ACC112 (cell line): ENCODE measurements at regions not wholly inside any gene's neighbourhood (a gene's known extent, or its start where the extent isn't known, plus 50 kb on each side); places are given as distances from the start of the nearest gene placed in this dataset.

ENCODE experiments used
- H2AFZ ChIP-seq: fragments of 200-600 bp; sonication (generic); one replicate; pipeline ENCODE4 v1.6.0; 2017; ENCODE audit warnings: antibody characterized with exemption, low read length; ENCODE audit not compliant: unreplicated experiment
- H3K27ac ChIP-seq: fragments of 200-600 bp; sonication (generic); 2 replicates; pipeline ENCODE4 v1.5.1; 2014; ENCODE audit warnings: low read depth, mild to moderate bottlenecking, antibody characterized with exemption, low read length, moderate library complexity
- H3K27me3 ChIP-seq: fragments of 200-600 bp; sonication (generic); 2 replicates; pipeline ENCODE4 v1.6.1; 2014; ENCODE audit warnings: mild to moderate bottlenecking, antibody characterized with exemption, low read length, moderate library complexity, mixed read lengths; ENCODE audit not compliant: insufficient read depth
- H3K36me3 ChIP-seq: fragments of 200-600 bp; sonication (generic); 2 replicates; pipeline ENCODE4 v1.6.1; 2016; ENCODE audit warnings: mild to moderate bottlenecking, antibody characterized with exemption, low read length, moderate library complexity, mixed read lengths; ENCODE audit not compliant: insufficient read depth
- H3K4me1 ChIP-seq: fragments of 200-600 bp; sonication (generic); one replicate; pipeline ENCODE4 v1.6.1; 2016; ENCODE audit warnings: low read length, mixed read lengths; ENCODE audit not compliant: insufficient read depth, unreplicated experiment, control insufficient read depth
- H3K4me3 ChIP-seq: fragments of 200-600 bp; sonication (generic); 2 replicates; pipeline ENCODE4 v1.5.1; 2014; ENCODE audit warnings: mild to moderate bottlenecking, low read depth, low read length
- H3K79me2 ChIP-seq: fragments of 200-600 bp; sonication (generic); one replicate; pipeline ENCODE4 v1.6.0; 2016; ENCODE audit warnings: low read length; ENCODE audit not compliant: control insufficient read depth, unreplicated experiment, insufficient read depth

DNA sequence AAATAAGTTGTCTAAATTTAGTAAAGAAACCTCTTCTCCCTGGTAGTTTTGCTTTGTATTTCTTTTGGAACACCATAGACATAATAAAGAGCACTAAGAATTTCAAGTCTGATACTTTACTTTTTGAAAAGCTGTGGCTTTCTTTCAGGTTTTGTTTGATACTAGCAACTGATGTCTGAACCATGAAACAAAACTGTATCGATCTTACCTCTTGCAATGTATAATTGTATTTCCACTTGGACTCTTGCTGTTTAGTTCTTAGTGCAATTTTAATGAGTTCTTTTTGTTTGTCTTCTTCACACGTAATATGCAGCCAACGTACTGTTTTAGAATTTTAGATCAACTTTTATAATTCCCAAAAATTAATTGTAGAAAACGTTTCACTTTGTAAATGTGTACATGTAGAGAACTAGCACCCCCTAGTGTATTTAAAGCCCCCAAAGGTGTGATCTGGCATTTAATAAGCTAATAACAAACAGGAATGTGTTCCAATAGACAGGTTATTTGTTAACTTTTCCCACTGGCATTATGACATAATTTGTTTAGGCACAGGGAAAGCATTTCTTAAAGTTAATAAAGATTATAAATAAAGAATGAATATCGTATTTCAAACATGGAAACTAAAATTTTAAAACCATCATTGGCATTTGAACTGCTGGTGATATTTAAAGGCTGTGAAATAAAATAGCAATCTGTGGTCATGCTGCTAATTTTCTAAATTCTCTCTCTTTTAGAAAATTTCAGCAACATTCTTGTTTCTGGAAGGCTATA lies 289.1 kb upstream of the DNAJC19 start:
- Histone ChIP-seq H3K27me3 (no peaks in the 10 kb centered on the region), H3K4me1 (no peaks in the 10 kb centered on the region), H3K27ac (no peak overlapping the region), H2AFZ (no peak overlapping the region), H3K36me3 (no peaks in the 10 kb centered on the region), H3K79me2 (no peaks in the 10 kb centered on the region), H3K4me3 (no peak overlapping the region; the same call in 1 of the 2 replicates)

DNA sequence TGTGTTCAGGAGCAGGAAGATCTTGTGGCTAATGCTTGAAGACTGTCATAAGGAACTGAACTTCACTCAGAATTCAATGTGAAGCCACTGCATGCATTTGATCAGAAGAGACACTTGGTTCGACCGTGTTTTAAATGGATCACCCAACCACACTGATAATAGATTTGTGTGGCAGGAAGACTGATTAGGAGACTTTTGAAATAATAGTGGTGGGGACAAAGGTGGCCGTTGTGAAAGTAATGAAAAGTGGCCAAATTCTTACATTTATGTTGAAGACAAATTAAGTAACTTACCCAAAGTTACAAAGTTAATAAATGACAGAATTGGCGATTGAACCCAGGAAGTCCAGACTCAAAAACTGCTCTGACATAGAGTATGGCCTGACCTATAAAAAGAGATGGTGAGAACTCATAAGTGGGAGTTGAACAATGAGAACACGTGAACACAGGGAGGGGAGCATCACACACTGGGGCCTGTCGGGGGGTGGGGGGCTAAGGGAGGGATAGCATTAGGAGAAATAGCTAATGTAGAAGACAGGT lies 286.9 kb upstream of the DNAJC19 start:
- no peak overlapping the region for H2AFZ ChIP-seq
- no peaks in the 10 kb centered on the region for H3K4me1 ChIP-seq
- H3K79me2 ChIP-seq, result no peaks in the 10 kb centered on the region
- no peak overlapping the region for H3K4me3 ChIP-seq
- H3K27ac ChIP-seq, result no peak overlapping the region
- no peaks in the 10 kb centered on the region for H3K36me3 ChIP-seq
- H3K27me3 ChIP-seq, result no peaks in the 10 kb centered on the region

DNA sequence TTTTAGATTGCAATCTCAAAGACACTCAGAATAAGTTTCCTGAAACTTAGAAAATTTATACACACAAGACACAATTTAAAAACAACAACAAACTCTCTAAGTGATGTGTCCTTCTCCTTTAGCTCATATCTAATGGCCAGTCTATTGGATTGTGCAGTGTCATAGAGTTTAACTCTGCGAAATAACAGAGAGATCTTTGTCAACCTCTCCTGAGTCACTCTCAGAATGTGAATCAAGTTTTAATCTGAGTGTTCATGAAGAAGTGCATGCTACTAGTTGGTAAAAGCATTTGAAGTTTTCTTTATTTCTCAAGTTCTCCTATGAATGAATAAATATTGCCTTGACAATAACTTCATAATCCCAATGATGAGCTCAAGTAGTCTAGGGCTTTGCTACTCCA lies 284.5 kb upstream of the DNAJC19 start:
- H2AFZ ChIP-seq, result no peak overlapping the region
- no peak overlapping the region for H3K4me3 ChIP-seq
- H3K27me3 ChIP-seq, result no peaks in the 10 kb centered on the region
- no peak overlapping the region for H3K27ac ChIP-seq
- no peaks in the 10 kb centered on the region for H3K4me1 ChIP-seq
- no peaks in the 10 kb centered on the region for H3K36me3 ChIP-seq
- no peaks in the 10 kb centered on the region for H3K79me2 ChIP-seq

DNA sequence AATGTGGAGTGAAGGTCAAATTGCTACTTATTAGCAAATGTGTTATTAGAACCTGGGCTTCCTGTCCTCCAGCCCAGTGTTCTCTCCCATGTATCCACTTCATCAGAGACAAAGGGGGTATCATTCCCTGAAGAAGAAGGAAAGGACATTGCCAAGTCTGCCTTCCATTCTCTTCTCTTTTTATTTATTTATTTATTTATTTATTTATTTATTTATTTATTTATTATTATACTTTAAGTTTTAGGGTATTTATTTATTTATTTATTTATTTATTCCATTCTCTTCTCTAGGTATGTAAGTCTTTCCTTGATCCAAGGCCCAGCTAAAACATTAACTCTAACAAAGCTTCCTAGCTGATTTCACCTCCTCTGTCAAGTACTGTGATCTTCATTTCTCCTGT lies 277.8 kb upstream of the DNAJC19 start:
- Histone ChIP-seq H3K79me2 (no peaks in the 10 kb centered on the region), H2AFZ (no peak overlapping the region), H3K27me3 (no peaks in the 10 kb centered on the region), H3K4me1 (no peaks in the 10 kb centered on the region), H3K27ac (no peak overlapping the region), H3K4me3 (no peak overlapping the region), H3K36me3 (no peaks in the 10 kb centered on the region)

DNA sequence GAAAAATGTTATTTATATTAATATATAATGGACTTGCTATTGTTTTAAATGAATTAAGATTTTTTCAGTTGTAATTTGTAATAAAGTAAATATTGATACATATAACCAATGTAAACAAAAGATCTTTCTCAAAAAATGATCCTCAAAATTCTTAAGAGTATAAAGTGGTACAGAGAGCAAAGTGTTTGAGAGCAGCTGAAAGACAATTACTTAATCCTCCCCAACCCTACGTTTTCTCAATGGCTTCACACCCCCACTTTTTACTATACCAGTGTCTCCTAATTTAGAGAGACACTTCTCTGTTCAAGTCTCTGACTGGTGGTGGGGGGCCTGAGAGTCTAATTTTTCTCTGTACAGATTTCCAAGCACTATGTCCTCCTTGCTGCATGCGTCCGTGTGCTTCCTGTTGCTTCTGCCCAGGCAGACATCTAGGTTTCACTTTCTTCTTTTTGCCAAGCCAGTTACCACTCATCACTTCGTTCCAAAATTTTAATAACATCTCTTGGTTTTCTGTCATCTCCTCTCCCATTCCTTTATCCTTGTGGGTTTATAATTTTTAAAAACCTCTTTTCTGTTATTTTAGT lies 276.3 kb upstream of the DNAJC19 start:
- Histone ChIP-seq H3K27me3 (no peaks in the 10 kb centered on the region), H3K79me2 (no peaks in the 10 kb centered on the region), H3K4me1 (no peaks in the 10 kb centered on the region), H3K4me3 (peak overlapping the region; percentile 67), H2AFZ (peak overlapping the region; percentile 39), H3K27ac (no peak overlapping the region), H3K36me3 (no peaks in the 10 kb centered on the region)

DNA sequence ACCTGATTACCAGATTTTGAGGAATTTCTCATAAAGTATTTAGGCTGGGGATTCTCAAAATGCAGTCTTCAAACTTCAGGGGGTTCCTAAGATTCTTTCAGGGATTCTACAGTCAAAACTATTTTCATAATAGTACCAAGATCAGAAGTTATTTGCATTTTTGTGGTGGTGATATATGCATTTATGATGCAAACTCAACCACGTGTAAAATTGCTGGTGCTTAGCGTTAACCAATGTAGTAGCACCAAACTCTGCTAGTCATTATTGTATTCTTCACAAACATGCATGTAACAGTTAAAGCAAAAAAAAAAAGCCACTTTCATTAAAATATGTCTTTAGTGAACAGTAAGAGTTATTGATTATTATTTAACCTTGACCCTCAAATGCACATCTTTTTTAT lies 274.9 kb upstream of the DNAJC19 start:
- Histone ChIP-seq H3K4me1 (no peaks in the 10 kb centered on the region), H3K27me3 (no peaks in the 10 kb centered on the region), H2AFZ (no peak overlapping the region), H3K27ac (no peak overlapping the region), H3K79me2 (no peaks in the 10 kb centered on the region), H3K4me3 (no peak overlapping the region), H3K36me3 (no peaks in the 10 kb centered on the region)

DNA sequence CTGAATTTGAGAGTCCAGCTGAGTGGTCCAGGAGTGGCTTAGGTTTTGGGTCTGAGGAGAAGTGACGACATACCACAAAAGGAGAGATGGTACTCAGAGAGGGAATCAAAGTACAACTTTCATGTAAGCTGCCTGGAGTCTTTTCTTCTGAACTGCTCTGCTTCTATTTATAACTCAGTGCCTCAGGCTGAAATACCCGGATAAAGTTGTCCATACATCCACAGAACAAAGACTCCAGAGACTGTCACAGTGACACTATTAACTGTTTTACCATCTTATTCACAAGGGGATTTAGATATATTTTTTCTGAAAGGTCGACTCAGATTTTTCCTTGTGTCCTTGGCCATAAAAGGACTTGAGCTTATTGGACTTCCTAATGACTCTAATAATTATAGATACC lies 264.3 kb upstream of the DNAJC19 start:
- Histone ChIP-seq H3K79me2 (no peaks in the 10 kb centered on the region), H3K4me1 (no peaks in the 10 kb centered on the region), H3K27me3 (no peaks in the 10 kb centered on the region), H3K27ac (no peak overlapping the region), H2AFZ (no peak overlapping the region), H3K36me3 (no peaks in the 10 kb centered on the region), H3K4me3 (no peak overlapping the region)

DNA sequence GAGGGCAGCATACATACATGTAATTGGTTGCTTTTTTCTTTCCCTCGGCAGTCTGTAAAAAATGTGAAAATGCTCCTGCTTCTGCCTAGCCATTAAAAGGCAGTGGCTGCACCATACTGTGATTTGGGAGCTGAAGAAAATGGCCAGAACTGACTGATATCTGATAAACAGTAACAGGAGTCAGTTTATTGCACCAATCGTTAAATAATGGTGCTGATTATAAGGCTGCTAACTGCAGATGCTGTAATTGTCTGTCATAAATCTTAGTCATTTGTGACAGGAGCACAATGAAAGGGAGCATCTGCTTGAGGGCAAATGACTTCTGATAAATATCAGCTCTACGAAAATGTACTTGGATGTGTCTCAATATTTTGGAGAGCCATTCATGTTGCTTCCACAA lies 263.1 kb upstream of the DNAJC19 start:
- Histone ChIP-seq H3K27ac (no peak overlapping the region), H3K79me2 (no peaks in the 10 kb centered on the region), H3K4me3 (no peak overlapping the region), H3K4me1 (no peaks in the 10 kb centered on the region), H2AFZ (no peak overlapping the region), H3K36me3 (no peaks in the 10 kb centered on the region), H3K27me3 (no peaks in the 10 kb centered on the region)

DNA sequence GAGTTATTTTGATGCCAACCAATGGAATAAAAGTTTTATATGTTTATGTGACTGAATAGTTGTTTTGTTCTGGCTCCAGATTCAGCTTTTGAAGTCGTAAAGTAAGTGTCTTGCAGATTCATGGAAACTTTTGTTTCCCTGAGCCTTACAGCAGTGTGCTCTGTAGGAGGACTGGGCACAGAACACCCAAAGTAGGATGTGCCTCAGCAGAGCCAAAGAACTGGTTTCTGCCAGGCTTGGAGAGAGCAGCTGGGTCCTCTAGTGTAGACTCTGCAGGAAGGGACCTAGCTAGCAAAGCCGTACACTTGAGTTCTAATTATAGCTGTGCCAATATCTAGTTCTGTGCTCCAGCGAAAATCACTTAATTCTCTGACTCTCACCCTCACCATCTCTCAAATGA lies 261.2 kb upstream of the DNAJC19 start:
- H3K36me3 ChIP-seq, result no peaks in the 10 kb centered on the region
- no peaks in the 10 kb centered on the region for H3K79me2 ChIP-seq
- no peaks in the 10 kb centered on the region for H3K4me1 ChIP-seq
- H2AFZ ChIP-seq, result no peak overlapping the region
- H3K27ac ChIP-seq, result no peak overlapping the region
- H3K27me3 ChIP-seq, result no peaks in the 10 kb centered on the region
- no peak overlapping the region for H3K4me3 ChIP-seq

DNA sequence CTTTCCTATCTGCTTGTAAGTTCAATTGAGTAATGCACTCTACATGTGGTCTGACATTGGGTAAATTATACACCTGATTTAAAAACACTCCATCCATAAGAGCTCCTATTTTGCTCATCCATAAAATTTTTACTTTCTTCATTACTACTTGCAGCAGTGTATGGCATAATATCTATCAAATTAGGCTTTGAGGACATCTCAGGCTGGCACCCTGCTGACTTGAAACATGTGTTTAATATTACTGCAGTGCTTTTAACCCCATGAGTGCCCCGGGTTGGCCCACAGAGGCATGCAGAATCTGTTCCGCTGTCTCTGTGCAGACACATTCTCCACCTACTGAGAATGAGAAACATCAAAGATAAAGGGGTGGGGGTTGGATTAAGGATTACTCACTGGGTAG lies 249.9 kb upstream of the DNAJC19 start:
- no peaks in the 10 kb centered on the region for H3K27me3 ChIP-seq
- H3K79me2 ChIP-seq, result no peaks in the 10 kb centered on the region
- H3K4me1 ChIP-seq, result no peaks in the 10 kb centered on the region
- no peak overlapping the region for H3K27ac ChIP-seq
- no peak overlapping the region for H2AFZ ChIP-seq
- no peak overlapping the region for H3K4me3 ChIP-seq
- no peaks in the 10 kb centered on the region for H3K36me3 ChIP-seq

DNA sequence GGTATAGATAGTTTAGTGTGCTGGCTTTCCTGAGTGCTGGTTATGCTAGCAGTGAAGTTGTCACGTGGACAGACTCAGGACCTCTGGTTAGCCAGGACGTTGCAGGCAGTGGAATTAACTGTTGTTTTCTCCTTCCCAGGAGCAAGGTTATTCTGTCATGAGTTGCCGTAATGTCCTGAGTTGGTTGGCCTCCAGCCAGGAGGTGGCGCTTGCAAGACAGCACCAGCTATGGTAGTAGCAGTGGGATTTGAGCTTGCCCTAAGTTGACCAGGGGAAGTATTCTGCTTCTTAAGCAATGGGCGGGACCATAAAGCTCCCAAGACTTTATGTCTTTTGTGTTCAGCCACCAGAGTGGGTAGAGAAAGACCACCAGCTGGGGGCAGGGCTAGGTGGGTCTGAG lies 240.7 kb upstream of the DNAJC19 start:
- Histone ChIP-seq H3K36me3 (no peaks in the 10 kb centered on the region), H3K79me2 (no peaks in the 10 kb centered on the region), H2AFZ (no peak overlapping the region)

More for the DNA sequence above, 240.7 kb upstream of the DNAJC19 start:
- Histone ChIP-seq H3K4me3 (no peak overlapping the region), H3K27ac (no peak overlapping the region), H3K4me1 (no peaks in the 10 kb centered on the region), H3K27me3 (no peaks in the 10 kb centered on the region)
